ENCODE measurements at regions not wholly inside any gene's neighbourhood (a gene's known extent, or its start where the extent isn't known, plus 50 kb on each side); places are given as distances from the start of the nearest gene placed in this dataset.

DNA sequence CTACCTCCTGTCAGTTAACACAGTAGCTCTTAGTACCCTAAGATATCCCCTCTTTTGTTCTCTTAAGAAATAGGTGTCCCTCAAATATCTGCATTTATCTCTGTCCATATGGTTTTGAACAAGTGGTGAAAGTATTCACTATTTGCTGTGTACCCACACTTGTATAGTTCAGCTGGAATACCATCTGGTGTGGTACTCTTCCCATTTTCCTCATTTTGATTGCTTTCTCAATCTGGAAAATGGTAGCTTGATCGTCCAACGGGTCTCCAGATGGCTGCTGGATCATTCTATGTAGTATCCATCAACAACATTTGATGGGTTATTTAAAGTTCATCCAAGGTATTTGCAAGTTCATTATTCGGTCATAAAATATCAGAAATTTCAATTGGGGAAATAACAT lies 100.3 kb upstream of the DPYD start:
- no peak for DNase-seq (ENCODE audit: extremely low read depth, insufficient read length)
- TF ChIP-seq, protein P1, sequence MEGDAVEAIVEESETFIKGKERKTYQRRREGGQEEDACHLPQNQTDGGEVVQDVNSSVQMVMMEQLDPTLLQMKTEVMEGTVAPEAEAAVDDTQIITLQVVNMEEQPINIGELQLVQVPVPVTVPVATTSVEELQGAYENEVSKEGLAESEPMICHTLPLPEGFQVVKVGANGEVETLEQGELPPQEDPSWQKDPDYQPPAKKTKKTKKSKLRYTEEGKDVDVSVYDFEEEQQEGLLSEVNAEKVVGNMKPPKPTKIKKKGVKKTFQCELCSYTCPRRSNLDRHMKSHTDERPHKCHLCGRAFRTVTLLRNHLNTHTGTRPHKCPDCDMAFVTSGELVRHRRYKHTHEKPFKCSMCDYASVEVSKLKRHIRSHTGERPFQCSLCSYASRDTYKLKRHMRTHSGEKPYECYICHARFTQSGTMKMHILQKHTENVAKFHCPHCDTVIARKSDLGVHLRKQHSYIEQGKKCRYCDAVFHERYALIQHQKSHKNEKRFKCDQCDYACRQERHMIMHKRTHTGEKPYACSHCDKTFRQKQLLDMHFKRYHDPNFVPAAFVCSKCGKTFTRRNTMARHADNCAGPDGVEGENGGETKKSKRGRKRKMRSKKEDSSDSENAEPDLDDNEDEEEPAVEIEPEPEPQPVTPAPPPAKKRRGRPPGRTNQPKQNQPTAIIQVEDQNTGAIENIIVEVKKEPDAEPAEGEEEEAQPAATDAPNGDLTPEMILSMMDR (IDR thresholded peaks at IDR 0.05; ENCODE audit: insufficient read depth, low read length, poor library complexity, severe bottlenecking) = no peak
- no peak overlapping the region for H3K4me3 ChIP-seq (replicated peaks; ENCODE audit: low read depth, low read length)
- H3K36me3 ChIP-seq (ENCODE audit: control insufficient read depth, insufficient read depth, low read length) = no peaks in the 10 kb centered on the region
- no peaks in the 10 kb centered on the region for H3K27me3 ChIP-seq (replicated peaks; ENCODE audit: control insufficient read depth, insufficient read depth, low read length)

DNA sequence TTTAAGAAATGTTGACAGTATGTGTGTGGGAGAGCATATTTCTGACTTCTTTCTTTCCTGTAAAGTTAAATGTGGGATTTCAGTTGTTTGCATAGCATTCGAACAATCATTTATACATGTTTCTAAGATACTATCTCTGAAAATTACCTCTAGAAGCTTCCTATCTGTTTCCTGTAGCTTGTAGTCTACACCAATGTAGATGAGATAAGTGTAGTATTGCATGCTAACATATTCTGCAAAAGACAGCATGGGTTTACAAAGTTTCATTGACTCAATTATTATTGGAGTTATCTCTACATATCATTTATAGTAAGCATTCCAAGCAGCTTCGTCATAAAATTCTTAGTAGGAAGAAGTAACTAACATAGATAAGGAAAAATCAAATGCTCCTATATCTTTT lies 98.9 kb upstream of the DPYD start:
- TF ChIP-seq, protein P1 (IDR thresholded peaks at IDR 0.05; ENCODE audit: insufficient read depth, low read length, poor library complexity, severe bottlenecking) = no peak
- no peaks in the 10 kb centered on the region for H3K36me3 ChIP-seq (ENCODE audit: control insufficient read depth, insufficient read depth, low read length)
- H3K4me3 ChIP-seq (replicated peaks; ENCODE audit: low read depth, low read length) = no peak overlapping the region
- H3K27me3 ChIP-seq (replicated peaks; ENCODE audit: control insufficient read depth, insufficient read depth, low read length) = no peaks in the 10 kb centered on the region
- DNase-seq (ENCODE audit: extremely low read depth, insufficient read length) = no peak

DNA sequence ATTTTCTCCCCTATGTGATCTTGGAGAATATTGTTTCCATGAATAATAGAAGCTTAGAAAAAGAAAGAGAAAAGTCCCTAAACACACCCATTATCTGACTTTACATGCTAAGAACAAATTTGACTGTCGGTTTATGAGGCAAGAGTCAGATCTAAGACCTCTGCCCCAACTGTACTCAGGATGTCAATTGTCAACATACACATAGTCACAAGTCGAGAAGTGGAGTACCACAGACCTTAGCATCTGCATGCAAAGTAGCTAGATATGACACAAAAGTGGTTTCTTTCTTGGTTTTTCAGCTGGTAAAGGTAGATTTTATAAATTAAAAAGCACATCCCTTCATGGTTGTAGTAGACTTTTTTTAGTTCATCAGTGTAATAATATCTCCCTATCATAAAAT lies 97.2 kb upstream of the DPYD start:
- Histone ChIP-seq H3K36me3 (ENCODE audit: control insufficient read depth, insufficient read depth, low read length) (no peaks in the 10 kb centered on the region), H3K4me3 (replicated peaks; ENCODE audit: low read depth, low read length) (no peak overlapping the region), H3K27me3 (replicated peaks; ENCODE audit: control insufficient read depth, insufficient read depth, low read length) (no peaks in the 10 kb centered on the region)
- TF ChIP-seq, protein P1 (IDR thresholded peaks at IDR 0.05; ENCODE audit: insufficient read depth, low read length, poor library complexity, severe bottlenecking) = no peak
- no peak for DNase-seq (ENCODE audit: extremely low read depth, insufficient read length)

DNA sequence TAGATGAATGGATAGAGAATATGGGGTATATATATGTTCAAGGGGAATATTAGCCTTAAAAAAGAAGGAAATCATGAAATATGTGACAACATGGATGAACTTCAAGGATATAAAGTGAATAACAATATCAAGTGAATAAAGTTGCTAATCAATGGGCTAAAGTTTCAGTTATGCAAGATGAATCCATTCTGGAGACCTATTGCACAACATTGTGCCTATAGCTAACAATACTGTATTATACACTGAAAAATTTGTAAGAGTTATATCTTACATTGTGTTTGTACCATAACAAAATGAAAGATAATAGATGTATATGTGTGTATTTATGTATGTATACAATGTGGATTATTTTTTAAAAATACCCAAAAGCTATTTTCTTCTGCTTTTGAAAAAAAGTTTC lies 96.3 kb upstream of the DPYD start:
- Histone ChIP-seq H3K36me3 (ENCODE audit: control insufficient read depth, insufficient read depth, low read length) (no peaks in the 10 kb centered on the region), H3K27me3 (replicated peaks; ENCODE audit: control insufficient read depth, insufficient read depth, low read length) (no peaks in the 10 kb centered on the region), H3K4me3 (replicated peaks; ENCODE audit: low read depth, low read length) (no peak overlapping the region)
- TF ChIP-seq, protein P1 (IDR thresholded peaks at IDR 0.05; ENCODE audit: insufficient read depth, low read length, poor library complexity, severe bottlenecking) = no peak
- no peak for DNase-seq (ENCODE audit: extremely low read depth, insufficient read length)

DNA sequence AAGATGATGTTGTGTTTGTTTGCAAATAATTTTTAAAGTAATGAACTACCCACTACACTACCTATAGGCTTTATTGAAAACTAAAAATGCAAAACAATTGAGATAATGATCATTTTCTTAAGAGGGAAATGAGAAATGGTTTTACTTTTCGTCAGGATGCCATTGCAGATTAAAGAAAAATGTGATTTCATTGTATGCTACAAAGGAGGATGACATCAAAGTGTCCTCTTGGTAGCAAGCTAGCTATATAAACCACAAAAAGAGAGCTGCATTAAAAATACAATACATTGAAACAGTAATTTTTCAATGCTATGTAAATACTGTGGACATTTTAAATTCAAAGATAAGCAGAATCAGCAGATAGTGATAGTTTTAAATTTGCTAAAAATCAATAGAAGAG lies 87.5 kb upstream of the DPYD start:
- Histone ChIP-seq H3K4me3 (replicated peaks; ENCODE audit: low read depth, low read length) (no peak overlapping the region), H3K36me3 (ENCODE audit: control insufficient read depth, insufficient read depth, low read length) (no peaks in the 10 kb centered on the region), H3K27me3 (replicated peaks; ENCODE audit: control insufficient read depth, insufficient read depth, low read length) (no peaks in the 10 kb centered on the region)
- TF ChIP-seq, protein P1 (IDR thresholded peaks at IDR 0.05; ENCODE audit: insufficient read depth, low read length, poor library complexity, severe bottlenecking) = no peak
- DNase-seq (ENCODE audit: extremely low read depth, insufficient read length) = no peak

DNA sequence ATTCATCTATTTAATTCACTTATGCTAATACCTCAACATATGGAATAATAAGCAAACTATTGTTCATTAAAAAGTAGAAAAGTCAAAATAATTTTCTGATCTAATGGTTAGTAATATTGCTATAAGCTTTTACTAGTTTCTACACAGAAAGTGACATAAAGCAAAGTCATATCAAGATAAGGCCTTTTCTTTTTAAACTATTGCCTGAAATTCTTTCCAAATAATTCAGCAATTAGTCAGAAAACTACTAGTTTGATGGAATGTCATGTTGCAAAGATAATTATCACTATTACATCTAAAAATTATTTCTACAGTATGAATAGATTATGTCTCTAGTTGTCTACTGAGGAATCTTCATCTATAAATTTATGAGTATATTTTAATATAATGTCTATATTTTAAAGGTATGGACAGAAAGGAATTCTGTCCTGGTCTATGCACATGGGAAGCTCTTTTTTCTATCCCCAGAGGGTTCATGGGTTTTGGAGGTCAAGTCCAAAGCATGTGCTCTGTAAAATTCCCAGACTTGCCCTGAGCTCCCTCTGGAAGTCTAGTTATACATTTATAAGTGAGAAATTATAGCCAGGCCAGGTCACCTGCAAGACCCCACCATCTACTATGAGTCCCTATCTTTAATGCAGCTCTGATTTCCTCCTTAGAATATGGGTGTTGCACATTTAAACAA lies 84.6 kb upstream of the DPYD start:
- H3K27me3 ChIP-seq (replicated peaks; ENCODE audit: control insufficient read depth, insufficient read depth, low read length) = no peaks in the 10 kb centered on the region
- DNase-seq (ENCODE audit: extremely low read depth, insufficient read length) = no peak
- H3K36me3 ChIP-seq (ENCODE audit: control insufficient read depth, insufficient read depth, low read length) = no peaks in the 10 kb centered on the region
- TF ChIP-seq, protein P1 (IDR thresholded peaks at IDR 0.05; ENCODE audit: insufficient read depth, low read length, poor library complexity, severe bottlenecking) = no peak
- no peak overlapping the region for H3K4me3 ChIP-seq (replicated peaks; ENCODE audit: low read depth, low read length)
